ENCODE measurements at regions not wholly inside any gene's neighbourhood (a gene's known extent, or its start where the extent isn't known, plus 50 kb on each side); places are given as distances from the start of the nearest gene placed in this dataset.
"Not testable (repeated sequence)": the region's sequence is repeated elsewhere in the genome, so short reads cannot be mapped to it uniquely, and the experiment has no call there.

DNA sequence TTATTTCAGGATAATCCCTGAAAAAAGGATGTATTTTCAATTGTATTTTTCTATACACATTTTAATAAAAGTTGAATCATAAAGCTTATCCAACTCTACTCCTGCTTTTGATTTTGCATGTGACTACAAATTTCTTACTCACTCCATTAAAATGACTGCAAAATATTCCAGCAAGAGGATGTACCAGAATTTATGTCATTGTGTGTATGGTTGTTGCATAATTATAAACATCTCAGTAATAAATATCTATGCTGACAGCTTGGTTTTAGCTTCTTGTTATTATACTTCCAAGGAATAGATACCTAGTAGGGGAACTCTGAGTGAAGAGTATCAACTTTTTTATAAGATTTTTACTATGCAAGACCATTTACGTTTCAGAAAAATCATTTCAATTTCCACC lies 463.2 kb upstream of the RUNX1 start:
- DNase-seq, result no peak

GRCh38 chr21:35511696-35512162 lies 462.6 kb upstream of the RUNX1 start:
- DNase-seq, result no peak

GRCh38 chr21:35510957-35511695 lies 462.0 kb upstream of the RUNX1 start:
- peak; percentile 28 for DNase-seq

DNA sequence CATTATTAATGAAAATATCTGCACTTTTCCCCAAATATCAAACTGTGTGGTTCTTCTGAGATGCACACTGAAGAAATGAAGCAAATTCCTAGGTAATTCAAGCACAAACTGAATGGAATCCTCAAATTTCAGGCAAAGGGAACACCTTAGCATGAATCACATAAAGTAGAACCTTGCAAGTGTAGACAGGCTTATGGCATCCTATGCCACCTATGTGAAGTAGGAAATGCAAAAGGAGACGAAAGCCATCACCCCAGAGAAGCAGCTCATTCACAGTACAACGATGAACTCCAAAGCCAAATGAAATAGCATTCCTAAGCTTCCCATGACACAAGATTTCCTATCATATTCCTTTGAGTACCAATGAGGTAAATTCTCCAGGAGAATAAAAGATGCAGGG lies 461.2 kb upstream of the RUNX1 start:
- DNase-seq, result no peak

GRCh38 chr21:35509001-35509704 lies 460.1 kb upstream of the RUNX1 start:
- no peak for DNase-seq

- DNase-seq, result no peak
Measured at GRCh38 chr21:35508139-35508888, 459.2 kb upstream of the RUNX1 start.

DNA sequence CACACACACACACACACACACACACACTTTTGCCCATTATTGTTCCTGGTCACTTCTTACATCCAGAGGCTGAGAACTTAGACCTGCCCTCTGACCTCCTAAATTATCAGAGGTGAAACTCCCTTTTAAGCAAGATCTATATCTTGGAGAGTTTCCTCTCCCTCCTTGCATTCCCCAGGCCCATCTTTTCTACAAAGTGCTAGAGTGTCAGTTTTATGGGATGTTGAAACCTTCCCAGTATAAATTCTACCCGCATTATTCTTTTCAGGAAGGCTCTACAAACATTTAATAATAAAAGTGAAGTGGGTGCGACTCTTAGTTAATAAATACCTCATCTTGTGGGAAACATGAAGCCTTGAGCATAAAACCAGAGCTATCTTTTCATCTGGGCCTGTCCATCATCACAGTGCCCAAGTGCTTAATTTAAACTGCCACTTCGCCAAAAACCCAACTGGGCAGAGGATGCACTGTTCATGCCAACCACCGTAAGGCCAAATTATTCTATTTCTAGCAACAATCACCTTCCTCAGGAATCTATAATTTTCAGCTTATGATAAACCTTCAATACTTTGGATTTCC lies 458.2 kb upstream of the RUNX1 start:
- no peak for DNase-seq

GRCh38 chr21:35506771-35507170 lies 457.7 kb upstream of the RUNX1 start:
- DNase-seq, result no peak

DNA sequence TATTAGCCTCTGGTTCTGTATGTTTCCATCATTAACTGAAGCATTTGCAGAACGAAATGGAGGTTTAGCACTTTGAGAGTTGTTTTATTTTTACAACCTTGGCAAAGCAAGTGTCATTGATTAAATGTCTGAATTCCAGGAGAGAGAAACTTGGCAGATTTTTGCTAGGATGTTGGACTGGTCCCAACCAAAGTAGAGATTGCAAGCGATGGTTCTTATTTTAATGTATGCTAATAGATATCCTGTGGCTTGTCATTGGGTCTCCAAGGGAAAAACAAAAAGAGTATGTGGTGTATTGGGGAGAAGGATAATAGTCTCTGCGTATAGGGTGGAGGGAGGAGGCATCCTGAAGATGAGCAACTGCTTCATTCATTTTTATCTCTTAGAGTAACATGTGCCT lies 457.2 kb upstream of the RUNX1 start:
- no peak for DNase-seq

DNA sequence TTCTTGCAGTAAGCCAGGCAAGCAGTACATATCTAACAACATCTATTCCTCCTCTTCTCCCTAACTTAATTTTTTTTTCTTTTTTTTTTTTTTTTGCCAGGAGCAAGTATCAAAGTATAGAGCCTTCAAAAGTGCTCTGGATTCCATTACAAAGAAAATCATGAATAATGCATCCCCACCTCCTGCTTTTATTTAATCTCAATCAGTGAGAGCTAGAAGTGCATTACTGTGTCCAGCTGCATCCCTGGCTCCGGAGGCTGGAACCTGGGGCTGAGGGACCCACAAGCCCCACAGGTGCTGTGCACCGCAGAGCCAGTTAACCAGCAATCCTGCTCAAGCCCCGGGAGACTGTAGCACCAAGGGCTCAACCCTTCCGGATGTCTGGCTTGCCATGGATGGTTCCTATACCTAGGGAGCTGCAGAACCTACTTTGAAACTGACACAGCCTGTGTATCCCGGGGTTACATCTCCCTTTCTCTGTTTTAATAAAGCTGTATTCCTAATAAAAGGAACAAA lies 455.9 kb upstream of the RUNX1 start:
- DNase-seq, result no peak

DNA sequence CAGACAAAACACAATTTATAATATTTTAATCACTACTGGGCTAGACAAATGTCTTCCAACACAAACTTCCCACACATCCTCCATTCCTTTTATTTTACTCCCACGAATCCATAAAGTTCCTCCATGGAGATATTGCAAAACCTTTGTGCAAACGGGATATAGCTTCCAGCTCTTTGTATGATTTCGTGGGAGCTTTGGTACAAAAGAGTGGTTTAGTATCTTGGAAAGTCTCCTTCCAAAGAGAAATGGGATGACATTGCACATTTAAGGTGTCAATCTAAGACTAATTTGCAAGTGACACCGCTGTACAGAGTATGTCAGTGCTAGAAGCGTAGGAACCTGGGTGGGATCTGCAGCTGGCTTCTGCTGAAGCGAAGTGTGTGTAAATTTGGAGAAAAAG lies 455.2 kb upstream of the RUNX1 start:
- DNase-seq, result no peak

- DNase-seq, result no peak
Measured at GRCh38 chr21:35503671-35504070, 454.6 kb upstream of the RUNX1 start.

GRCh38 chr21:35502821-35503220 lies 453.7 kb upstream of the RUNX1 start:
- DNase-seq, result no peak

DNA sequence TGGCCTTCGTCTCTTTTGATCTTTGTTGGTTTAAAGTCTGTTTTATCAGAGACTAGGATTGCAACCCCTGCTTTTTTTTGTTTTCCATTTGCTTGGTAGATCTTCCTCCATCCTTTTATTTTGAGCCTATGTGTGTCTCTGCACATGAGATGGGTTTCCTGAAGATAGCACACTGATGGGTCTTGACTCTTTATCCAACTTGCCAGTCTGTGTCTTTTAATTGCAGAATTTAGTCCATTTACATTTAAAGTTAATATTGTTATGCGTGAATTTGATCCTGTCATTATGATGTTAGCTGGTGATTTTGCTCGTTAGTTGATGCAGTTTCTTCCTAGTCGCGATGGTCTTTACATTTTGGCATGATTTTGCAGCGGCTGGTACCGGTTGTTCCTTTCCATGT lies 448.4 kb upstream of the RUNX1 start:
- not testable (repeated sequence) for DNase-seq

GRCh38 chr21:35491920-35492678 lies 443.0 kb upstream of the RUNX1 start:
- DNase-seq, result no peak

GRCh38 chr21:35491114-35491513 lies 442.0 kb upstream of the RUNX1 start:
- no peak for DNase-seq

- DNase-seq, result no peak
Measured at GRCh38 chr21:35489389-35489980, 440.4 kb upstream of the RUNX1 start.

GRCh38 chr21:35488946-35489345 lies 439.8 kb upstream of the RUNX1 start:
- DNase-seq, result no peak

DNA sequence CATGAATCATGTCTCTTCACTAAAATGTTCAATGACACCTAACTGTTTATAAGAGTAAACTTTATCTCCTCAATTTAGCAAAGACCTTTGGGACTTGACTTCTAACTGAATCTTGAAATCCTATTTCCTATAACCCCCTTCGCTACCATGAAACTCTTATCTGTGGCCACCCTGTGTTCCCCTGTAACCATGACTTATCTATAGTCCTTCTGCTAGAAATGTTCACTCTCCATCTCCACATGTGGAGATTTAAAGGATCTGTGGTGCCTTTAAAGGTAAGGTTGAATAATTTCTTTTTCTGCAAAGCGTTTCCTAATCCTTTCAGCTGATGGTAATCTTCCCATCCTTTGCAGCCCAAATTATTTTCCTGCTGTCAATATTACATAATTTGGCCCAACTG lies 436.3 kb upstream of the RUNX1 start:
- DNase-seq, result no peak

- DNase-seq, result no peak
Measured at GRCh38 chr21:35484851-35485250, 435.7 kb upstream of the RUNX1 start.

- DNase-seq, result no peak
Measured at GRCh38 chr21:35484032-35484431, 434.9 kb upstream of the RUNX1 start.
